H1 (cell line): ENCODE measurements at regions not wholly inside any gene's neighbourhood (a gene's known extent, or its start where the extent isn't known, plus 50 kb on each side); places are given as distances from the start of the nearest gene placed in this dataset.

Experiments
- CHD1 ChIP-seq: IDR thresholded peaks from 2 replicates; pipeline ENCODE4 v1.6.1; 2012; ENCODE audit warnings: low read depth, low read length, improper control_type of control experiment
- CHD7 ChIP-seq: fragments of 300-600 bp; sonication (generic); IDR thresholded peaks from 2 replicates; pipeline ENCODE4 v1.7.1; 2012; ENCODE audit warnings: low read length, moderate library complexity, mild to moderate bottlenecking, inconsistent platforms; ENCODE audit not compliant: insufficient replicate concordance
- CTCF ChIP-seq, 3 experiments: IDR thresholded peaks; 1 replicate in 2 of 3; 2 replicates in 1 of 3; pipeline versions ENCODE4 v1.5.1 to v1.6.1; 2011; ENCODE audit warnings: low read length in 3 of 3, mild to moderate bottlenecking in 3 of 3, inconsistent platforms in 2 of 3, low read depth in 1 of 3, moderate library complexity in 1 of 3; ENCODE audit not compliant: insufficient read depth in 1 of 3; ENCODE audit errors: control extremely low read depth in 1 of 3
- GTF2F1 ChIP-seq: IDR thresholded peaks from 2 replicates; pipeline ENCODE4 v1.6.1; 2012; ENCODE audit warnings: low read depth, low read length, improper control_type of control experiment, borderline replicate concordance
- HDAC6 ChIP-seq: IDR thresholded peaks from one replicate; pipeline ENCODE4 v1.7.1; 2012; ENCODE audit warnings: low read depth, mild to moderate bottlenecking, inconsistent platforms, low read length, moderate library complexity
- SIRT6 ChIP-seq: IDR thresholded peaks from one replicate; pipeline ENCODE4 v1.7.1; 2012; ENCODE audit warnings: low read length, inconsistent platforms

GRCh38 chr3:75136100-75136897 is 521.8 kb upstream of the CNTN3 start (continued):
- TF ChIP-seq CHD7 (no peak), SIRT6 (no peak), GTF2F1 (no peak), HDAC6 (no peak), CHD1 (no peak), CTCF (IDR thresholded peaks at IDR 0.05; ENCODE audit: control extremely low read depth in 1 of 3, insufficient read depth in 1 of 3, low read depth in 1 of 3, low read length in 3 of 3) (no peak)
